ENCODE measurements at regions not wholly inside any gene's neighbourhood (a gene's known extent, or its start where the extent isn't known, plus 50 kb on each side); places are given as distances from the start of the nearest gene placed in this dataset.

GRCh38 chr3:148221303-148221702 is 476.4 kb upstream of the AGTR1 start:
- DNase-seq (ENCODE audit: low spot score), result no peak

DNA sequence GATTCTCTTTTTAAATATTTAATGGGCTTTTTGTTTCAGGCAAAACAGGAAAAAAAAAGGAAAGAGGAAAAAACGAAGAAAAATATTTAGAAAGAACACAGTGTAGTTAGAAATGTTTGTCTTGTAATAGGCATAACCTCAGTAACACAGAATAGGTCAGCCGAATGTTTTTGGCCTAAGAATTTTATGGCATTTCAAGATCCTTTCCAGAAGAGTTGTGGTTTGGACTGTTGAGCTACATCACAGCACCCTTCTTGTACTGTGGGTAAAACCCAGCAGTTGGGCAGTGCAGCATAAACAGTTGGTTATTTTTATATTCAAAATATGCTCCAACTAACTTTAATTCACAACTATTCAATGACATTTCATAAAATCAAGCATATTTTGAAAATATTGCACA is 474.4 kb upstream of the AGTR1 start:
- no peak for DNase-seq (ENCODE audit: low spot score)

GRCh38 chr3:148226246-148226645 is 471.5 kb upstream of the AGTR1 start:
- DNase-seq (ENCODE audit: low spot score), result no peak

DNA sequence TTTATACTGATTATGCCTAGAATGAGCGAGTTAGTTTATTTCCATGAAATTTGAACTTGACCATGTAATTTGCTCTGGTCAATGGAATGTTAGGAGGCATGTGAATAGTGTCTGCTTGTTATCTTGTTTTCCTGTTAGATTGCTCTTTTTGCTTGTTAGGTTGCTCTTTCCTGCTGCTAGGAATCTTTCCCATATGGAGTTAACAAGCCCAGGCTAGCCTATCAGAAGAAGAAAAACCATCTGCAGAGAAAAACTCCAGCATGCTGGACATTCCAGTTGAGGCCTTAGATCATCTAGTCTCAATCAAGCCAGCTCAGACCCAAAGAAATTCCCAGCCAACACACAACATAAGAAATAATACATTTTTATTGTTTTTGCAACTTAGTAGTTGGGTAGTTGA is 470.2 kb upstream of the AGTR1 start:
- DNase-seq (ENCODE audit: low spot score), result no peak

DNA sequence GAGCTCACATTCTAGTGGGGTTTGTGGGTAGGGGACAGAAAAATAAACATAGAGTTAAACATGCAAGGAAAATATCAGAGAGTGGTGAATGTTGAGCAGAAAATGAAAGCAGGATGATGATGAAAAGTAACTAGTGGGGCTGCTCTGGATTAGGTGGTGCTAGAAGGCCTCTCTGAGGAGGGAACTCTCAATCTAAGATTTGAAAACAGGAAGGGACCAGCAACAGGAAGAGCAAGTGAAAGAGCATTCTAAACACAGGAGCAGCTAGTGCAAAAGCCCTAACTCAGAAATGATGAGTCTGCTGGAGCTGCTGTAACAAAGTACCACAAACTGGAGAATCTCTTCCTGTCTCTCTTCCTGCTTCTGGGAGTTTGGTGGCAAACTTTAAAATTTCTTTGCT is 468.6 kb upstream of the AGTR1 start:
- DNase-seq (ENCODE audit: low spot score), result no peak

GRCh38 chr3:148230473-148230872 is 467.2 kb upstream of the AGTR1 start:
- no peak for DNase-seq (ENCODE audit: low spot score)

- DNase-seq (ENCODE audit: low spot score), result no peak
Observed at GRCh38 chr3:148232389-148232788, 465.3 kb upstream of the AGTR1 start.

GRCh38 chr3:148233403-148233802 is 464.3 kb upstream of the AGTR1 start:
- DNase-seq (ENCODE audit: low spot score), result no peak

- DNase-seq (ENCODE audit: low spot score), result no peak
Observed at GRCh38 chr3:148234536-148234935, 463.2 kb upstream of the AGTR1 start.

DNA sequence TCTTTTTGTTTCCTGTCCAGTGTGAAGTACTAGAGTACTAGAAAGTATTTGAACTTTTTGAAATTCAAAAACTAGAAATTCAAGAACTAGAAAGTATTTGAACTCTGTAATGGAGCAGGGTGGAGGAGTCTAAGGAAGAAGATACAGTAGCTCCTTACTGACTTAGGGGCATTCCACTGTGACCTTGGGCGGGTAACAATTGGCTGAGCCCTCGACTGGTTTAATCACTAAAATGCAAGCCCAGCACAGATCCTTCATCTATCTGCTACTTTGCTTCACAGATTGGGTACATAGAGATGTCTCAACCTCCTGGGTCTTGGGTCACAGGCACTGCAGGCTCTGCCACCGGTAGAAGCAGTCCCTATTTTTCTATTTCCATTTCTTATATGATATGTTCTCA is 462.1 kb upstream of the AGTR1 start:
- DNase-seq (ENCODE audit: low spot score), result no peak

DNA sequence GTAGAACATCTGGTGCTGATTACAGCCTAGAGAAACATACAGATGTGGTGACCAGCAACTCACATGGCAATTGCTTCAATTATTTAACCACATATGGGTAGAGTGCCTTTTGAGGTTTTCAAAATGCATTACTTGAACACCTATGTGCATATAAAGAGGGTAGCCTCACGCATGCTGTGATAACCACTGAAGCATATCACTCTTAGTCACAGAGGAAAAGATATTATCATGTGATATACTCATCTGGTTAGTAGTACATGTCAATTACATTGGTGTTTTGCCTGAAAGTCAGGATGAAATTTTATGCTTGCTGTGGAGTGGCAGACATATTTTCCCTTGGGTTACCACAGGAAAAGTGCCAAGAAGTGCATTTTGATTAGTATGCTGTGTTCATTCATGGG is 459.3 kb upstream of the AGTR1 start:
- DNase-seq (ENCODE audit: low spot score), result no peak

- DNase-seq (ENCODE audit: low spot score), result peak; percentile 29
Observed at GRCh38 chr3:148240351-148240750, 457.4 kb upstream of the AGTR1 start.

- no peak for DNase-seq (ENCODE audit: low spot score)
Observed at GRCh38 chr3:148243609-148244008, 454.1 kb upstream of the AGTR1 start.

GRCh38 chr3:148246291-148246923 is 451.3 kb upstream of the AGTR1 start:
- peak; percentile 33 for DNase-seq (ENCODE audit: low spot score)

- DNase-seq (ENCODE audit: low spot score), result no peak
Observed at GRCh38 chr3:148253713-148254112, 444.0 kb upstream of the AGTR1 start.

- DNase-seq (ENCODE audit: low spot score), result no peak
Observed at GRCh38 chr3:148254402-148254801, 443.3 kb upstream of the AGTR1 start.

DNA sequence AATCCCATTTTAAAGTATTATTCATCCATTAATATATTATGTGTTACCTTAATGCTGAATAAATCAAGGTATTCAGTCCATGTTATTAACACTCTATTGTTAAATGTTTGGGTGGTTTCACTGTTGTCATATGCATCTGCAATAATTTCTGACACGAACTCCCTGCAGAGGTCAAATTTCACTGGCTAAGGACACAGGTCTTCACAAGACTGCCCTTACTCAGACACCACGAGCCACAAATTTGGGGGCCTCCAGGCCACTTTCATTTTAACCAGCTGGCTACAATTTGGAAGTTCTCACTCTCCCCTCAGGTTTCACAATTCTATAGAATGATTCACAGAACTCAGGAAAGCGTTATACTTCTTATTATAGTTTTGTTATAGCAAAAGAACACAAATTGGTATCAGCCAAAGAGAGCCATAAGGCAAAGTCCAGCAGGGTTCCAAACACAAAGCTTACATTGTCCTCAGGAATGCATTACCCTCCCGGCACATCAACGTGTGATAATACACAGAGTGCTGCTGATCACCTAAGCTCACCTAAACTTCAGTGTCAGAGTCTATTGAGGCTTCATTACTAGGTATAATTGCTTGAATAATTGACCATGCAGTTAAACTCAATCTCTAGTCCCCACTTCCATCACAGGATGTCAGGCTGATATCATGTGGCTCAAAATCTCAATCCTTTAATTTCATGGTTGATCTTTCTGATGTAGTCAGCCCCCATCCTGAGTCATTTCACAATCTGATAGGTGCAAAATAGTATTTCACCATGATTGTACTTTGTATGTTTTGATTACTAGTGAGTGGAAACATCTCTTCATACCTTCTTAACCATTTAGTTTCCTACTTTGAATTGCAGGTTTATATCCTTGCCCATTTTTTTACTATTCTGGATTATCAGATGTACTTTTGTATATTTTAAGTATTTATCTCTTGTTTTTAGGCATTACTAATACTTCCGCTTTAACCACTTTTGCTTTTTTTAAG is 441.4 kb upstream of the AGTR1 start:
- no peak for DNase-seq (ENCODE audit: low spot score)

DNA sequence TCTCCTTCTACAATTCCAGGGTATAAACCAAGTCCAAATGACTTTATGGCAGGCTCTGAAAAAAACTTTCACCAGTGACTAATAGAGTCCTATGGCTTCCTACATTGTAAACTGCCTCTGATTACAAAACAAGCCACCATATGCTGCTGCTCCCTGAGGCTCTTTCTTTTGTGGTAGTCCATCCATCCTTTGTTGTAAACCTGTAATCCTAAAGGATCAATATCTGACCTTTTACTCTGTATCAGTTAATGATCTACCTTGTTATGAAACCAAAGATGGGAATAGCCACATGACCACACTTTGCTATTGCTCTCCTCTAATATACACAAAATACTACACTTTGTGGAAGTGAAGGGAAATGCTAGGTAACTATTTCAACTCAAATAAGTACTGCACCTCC is 434.7 kb upstream of the AGTR1 start:
- no peak for DNase-seq (ENCODE audit: low spot score)

GRCh38 chr3:148265841-148266240 is 431.9 kb upstream of the AGTR1 start:
- no peak for DNase-seq (ENCODE audit: low spot score)

GRCh38 chr3:148266341-148266740 is 431.4 kb upstream of the AGTR1 start:
- no peak for DNase-seq (ENCODE audit: low spot score)

DNA sequence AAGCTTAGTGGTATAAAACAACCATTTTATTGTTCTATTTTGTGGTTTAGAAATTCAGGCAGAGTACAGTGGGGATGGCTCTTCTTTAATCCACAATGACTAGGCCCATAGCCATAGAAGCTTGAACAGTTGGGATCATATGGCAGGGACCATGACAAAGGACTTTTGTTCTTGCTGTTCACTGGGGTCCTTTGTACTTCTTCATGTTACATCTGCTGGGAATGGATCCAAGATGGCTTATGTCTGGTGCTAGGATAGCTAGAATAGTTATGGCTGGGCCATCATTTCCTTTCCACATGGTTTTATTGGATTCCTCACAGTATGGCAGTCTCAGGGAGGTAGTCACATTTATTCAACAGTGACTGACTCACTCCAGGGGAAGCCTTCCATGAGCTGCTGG is 427.9 kb upstream of the AGTR1 start:
- peak; percentile 83 for DNase-seq (ENCODE audit: low spot score)

DNA sequence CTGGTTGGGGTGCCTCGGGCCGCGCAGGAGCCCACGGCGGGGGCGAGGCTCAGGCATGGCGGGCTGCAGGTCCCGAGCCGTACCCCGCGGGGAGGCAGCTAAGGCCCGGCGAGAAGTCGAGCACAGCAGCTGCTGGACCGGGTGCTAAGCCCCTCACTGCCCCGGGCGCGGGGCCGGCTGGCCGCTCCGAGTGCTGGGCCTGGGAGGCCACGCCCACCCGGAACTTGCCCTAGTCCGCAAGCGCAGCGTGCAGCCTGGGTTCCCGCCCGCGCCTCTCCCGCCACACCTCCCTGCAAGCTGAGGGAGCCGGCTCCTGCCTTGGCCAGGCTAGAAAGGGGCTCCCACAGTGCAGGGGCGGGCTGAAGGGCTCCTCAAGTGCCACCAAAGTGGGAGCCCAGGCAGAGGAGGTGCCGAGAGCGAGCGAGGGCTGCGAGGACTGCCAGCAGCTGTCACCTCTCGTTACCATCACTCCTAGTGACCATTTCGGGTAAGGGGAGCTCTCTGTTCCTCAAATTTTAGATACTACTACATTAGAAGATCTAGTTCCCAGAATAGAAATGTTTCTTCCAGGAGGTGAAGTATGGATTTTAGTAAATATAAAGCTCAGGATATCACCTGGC is 417.0 kb upstream of the AGTR1 start:
- no peak for DNase-seq (ENCODE audit: low spot score)

- DNase-seq (ENCODE audit: low spot score), result no peak
Observed at GRCh38 chr3:148289159-148289558, 408.5 kb upstream of the AGTR1 start.
